GM21515 (cell line): ENCODE measurements at regions not wholly inside any gene's neighbourhood (a gene's known extent, or its start where the extent isn't known, plus 50 kb on each side); places are given as distances from the start of the nearest gene placed in this dataset.

Source experiments
- ATAC-seq: cut with Tn5 transposase; IDR thresholded peaks from one replicate; pipeline ENCODE4 v1.9.1; 2021; ENCODE audit not compliant: unreplicated experiment

DNA sequence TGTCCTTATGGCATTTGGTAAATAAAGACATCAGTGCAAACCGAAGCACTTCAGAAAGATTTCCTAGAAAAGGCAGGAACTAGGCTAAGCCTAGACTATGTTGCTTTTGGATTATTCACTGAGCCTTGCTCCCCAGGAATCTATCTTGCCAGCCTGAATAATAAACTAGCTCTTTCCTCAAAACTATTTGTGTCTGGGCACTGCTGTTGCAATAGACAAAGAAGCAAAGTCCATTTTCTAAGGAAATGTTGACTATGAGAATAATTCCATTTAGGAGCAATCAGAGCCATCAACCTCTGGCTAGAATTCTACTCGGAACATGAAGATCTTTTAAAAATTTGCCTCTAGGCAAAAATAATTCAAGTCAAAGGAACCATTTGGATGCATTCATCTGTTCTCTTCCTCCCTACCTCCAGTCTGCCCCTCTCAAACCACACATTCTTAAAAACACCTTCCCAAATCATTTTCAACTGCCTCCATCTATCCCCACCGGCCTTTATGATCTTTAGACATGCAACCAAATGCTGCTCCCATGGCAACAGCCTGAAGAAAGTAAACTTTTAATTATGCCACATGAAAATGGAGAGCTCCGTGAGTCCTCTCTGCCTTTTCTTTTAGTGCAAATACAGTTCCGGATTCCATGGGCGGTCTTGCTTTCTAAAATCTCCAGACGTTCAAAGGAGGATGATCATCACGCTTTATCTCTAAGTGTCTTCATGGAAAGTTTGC, 61.5 kb upstream of the FZD10 start:
- ATAC-seq, result no peak

- ATAC-seq, result no peak
Observed at GRCh38 chr12:130101370-130101769, 60.9 kb upstream of the FZD10 start.

- ATAC-seq, result no peak
Observed at GRCh38 chr12:130102266-130102665, 60.0 kb upstream of the FZD10 start.

DNA sequence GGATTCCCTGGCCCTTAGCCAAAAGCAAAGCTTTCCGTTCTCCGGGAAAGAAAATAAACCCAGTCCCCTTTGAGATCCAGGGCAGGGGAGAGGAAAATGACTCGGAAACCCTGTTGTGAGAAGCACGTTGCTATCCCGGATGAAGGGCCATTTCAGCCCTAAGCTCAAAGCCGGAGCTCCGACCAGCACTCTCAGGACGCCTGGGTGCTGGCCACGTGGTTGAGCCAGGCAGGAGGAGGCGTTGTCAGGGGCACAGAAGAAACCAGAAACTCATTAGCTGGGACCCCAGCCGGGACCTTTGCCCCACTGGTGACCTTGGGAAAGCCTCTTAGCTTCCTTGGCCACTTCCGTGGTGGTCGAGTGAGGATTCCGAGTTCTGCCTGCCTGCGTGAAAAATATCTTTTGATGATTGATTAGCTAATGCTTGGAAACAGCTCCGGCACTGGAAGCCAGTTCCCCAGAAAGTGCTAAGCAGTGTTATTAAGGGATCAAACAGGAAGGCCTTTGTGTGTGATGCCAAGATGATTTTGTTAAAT, 57.6 kb upstream of the FZD10 start:
- ATAC-seq, result no peak

DNA sequence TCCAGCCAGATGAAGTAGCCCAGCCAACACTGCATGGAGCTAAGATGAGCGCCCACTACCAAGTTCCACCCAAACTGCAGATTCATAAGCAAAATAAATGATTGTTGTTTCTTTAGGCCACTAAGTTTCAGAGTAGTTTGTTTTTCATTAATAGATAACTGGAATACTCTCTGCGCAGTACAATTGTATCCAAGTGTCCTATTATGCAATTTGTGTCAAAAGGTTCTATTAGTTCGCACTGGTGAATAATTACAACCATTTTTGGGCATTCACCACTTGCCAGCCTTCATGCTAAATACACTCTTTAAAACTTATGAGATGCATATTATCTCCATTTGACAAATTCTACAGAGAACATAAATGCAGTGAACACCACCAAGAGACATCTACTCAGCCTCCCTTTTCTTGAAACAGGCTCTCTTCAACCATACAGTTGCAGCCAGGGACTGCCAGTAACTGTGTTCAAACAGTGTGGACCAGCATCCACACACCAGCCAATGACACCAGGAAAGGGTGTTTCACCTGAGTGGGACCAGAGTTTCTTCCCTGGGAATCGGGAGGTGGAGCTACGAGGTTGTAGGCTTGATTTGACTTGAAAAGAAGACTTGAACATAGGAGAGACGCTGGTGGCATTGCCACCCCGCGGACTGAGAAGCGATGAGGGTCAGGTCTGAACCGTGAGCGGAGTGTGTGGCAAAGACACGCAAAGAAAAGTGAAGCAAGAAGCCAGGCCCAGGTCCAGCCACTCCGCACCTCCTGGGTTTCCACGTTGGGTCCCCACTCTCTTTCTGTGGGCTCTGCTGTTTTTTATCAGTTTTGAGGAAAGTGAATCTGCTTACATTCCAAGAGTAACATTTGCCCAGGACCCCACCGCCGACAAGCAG, 53.0 kb upstream of the FZD10 start:
- no peak for ATAC-seq

GRCh38 chr12:130110914-130111313, 51.4 kb upstream of the FZD10 start:
- ATAC-seq, result no peak

DNA sequence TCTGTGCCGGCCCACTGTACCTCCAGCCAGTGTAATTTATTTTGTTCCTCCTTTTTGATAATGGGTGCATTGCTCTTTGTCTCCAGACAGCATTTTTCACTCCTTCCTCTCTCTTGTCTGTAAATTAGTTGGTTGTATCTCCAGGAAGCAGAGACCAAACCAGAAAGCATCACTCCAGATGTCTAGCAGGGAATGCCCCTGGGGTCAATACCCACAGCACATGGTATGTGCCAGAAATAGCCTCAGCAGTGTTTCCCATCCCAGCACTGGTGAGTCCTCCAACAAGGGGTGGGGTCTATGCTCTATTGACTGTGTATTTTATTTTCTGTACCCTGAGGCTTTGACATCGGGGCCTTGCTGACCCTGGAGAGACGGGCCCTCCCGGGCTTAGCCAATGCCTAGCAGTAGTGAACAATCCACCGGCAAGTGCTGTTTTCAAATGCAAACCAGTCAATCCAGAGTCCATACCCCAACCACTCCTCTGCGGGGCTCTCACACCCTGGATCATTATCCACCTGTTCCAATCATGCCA, 50.2 kb upstream of the FZD10 start:
- ATAC-seq, result no peak
